ENCODE measurements at regions not wholly inside any gene's neighbourhood (a gene's known extent, or its start where the extent isn't known, plus 50 kb on each side); places are given as distances from the start of the nearest gene placed in this dataset.

DNA sequence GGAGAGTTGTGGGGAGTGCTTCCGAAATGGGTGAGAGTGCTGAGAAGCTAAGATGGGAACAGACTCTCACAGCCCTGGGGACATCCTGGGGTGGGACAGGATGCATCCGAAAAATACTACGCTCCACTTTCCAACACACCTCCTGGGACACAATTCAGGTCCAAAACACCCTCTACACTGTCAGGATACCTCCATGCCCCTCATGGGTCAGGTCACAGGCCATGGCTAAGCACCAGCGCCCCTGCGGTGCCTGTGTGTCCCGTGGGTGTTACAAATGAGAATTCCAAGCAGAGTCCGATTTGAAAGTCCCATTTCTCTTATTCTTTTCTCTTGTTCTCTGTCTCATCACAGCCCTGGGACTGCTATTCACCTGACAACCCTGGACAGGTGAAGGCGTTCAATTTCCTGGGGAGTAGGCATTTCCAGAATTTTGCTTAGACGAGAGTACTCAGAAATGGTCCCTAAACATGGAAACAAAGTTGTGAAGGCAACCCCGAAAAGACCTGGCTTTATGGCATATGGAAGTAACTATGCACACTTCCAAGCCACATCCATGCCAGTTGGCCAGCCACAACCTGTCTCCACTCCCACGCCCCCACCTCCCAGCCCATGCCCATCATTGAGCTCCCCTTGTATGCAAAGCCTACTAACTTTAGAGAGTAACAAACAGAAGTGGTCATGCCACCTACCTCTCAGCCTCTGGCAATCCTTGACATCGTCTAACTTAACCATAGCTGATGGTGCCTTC lies 87.9 kb upstream of the ZNF507 start:
- BruUV-seq (replicated peaks) = no TSS peak
- H3K4me3 Mint-ChIP-seq (ENCODE audit: unreplicated experiment) = no peak overlapping the region
- H3K9me3 Mint-ChIP-seq (ENCODE audit: unreplicated experiment) = peaks cover 15% of the 10 kb centered on the region
- H3K27me3 Mint-ChIP-seq (ENCODE audit: insufficient read depth, unreplicated experiment) = no peaks in the 10 kb centered on the region
- H3K4me1 Mint-ChIP-seq (ENCODE audit: insufficient read depth, unreplicated experiment) = no peaks in the 10 kb centered on the region
- intact Hi-C loops (cut with micrococcal nuclease) = no loop called here
- no peaks in the 10 kb centered on the region for H3K36me3 Mint-ChIP-seq (ENCODE audit: insufficient read depth, unreplicated experiment)
- CTCF ChIA-PET = interaction anchor here (0.7 kb wide), 1 partner anchor 80 kb away, joined by 4 read pairs; no protein-coding TSS in a partner anchor
- no peak for DNase-seq (ENCODE audit: unreplicated experiment)
- TF ChIP-seq, protein P1, sequence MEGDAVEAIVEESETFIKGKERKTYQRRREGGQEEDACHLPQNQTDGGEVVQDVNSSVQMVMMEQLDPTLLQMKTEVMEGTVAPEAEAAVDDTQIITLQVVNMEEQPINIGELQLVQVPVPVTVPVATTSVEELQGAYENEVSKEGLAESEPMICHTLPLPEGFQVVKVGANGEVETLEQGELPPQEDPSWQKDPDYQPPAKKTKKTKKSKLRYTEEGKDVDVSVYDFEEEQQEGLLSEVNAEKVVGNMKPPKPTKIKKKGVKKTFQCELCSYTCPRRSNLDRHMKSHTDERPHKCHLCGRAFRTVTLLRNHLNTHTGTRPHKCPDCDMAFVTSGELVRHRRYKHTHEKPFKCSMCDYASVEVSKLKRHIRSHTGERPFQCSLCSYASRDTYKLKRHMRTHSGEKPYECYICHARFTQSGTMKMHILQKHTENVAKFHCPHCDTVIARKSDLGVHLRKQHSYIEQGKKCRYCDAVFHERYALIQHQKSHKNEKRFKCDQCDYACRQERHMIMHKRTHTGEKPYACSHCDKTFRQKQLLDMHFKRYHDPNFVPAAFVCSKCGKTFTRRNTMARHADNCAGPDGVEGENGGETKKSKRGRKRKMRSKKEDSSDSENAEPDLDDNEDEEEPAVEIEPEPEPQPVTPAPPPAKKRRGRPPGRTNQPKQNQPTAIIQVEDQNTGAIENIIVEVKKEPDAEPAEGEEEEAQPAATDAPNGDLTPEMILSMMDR (IDR thresholded peaks at IDR 0.05; ENCODE audit: unreplicated experiment) = no peak
- POLR2A ChIA-PET = no interaction called here
- H3K27ac Mint-ChIP-seq (ENCODE audit: low read depth, unreplicated experiment) = no peak overlapping the region

DNA sequence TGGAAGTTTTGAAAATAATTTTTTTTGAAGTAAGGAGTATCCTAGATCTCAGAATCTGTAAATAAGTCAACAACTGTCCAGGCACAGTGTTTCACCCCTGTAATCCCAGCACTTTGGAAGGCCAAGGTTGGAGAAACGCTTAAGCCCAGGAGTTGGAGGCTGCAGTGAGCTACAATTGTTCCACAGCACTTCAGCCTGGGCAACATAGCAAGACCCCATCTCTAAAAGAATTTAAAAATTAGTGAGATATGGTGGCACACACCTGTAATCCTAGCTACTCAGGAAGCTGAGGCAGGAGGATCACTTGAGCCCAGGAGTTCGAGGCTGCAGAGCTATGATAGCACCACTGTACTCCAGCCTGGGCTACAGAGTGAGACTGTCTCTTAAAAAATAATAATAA lies 87.2 kb upstream of the ZNF507 start:
- no peak overlapping the region for H3K27ac Mint-ChIP-seq (ENCODE audit: low read depth, unreplicated experiment)
- H3K27me3 Mint-ChIP-seq (ENCODE audit: insufficient read depth, unreplicated experiment) = no peaks in the 10 kb centered on the region
- TF ChIP-seq, protein P1 (IDR thresholded peaks at IDR 0.05; ENCODE audit: unreplicated experiment) = no peak
- intact Hi-C loops (cut with micrococcal nuclease) = no loop called here
- H3K36me3 Mint-ChIP-seq (ENCODE audit: insufficient read depth, unreplicated experiment) = no peaks in the 10 kb centered on the region
- POLR2A ChIA-PET = interaction anchor here (0.7 kb wide), 1 partner anchor 255 kb away, joined by 3 read pairs; no protein-coding TSS in a partner anchor
- no peaks in the 10 kb centered on the region for H3K4me1 Mint-ChIP-seq (ENCODE audit: insufficient read depth, unreplicated experiment)
- CTCF ChIA-PET = interaction anchor here (0.7 kb wide), 1 partner anchor 80 kb away, joined by 4 read pairs; no protein-coding TSS in a partner anchor
- BruUV-seq (replicated peaks) = no TSS peak
- peaks cover 19% of the 10 kb centered on the region for H3K9me3 Mint-ChIP-seq (ENCODE audit: unreplicated experiment)
- H3K4me3 Mint-ChIP-seq (ENCODE audit: unreplicated experiment) = no peak overlapping the region
- no peak for DNase-seq (ENCODE audit: unreplicated experiment)

DNA sequence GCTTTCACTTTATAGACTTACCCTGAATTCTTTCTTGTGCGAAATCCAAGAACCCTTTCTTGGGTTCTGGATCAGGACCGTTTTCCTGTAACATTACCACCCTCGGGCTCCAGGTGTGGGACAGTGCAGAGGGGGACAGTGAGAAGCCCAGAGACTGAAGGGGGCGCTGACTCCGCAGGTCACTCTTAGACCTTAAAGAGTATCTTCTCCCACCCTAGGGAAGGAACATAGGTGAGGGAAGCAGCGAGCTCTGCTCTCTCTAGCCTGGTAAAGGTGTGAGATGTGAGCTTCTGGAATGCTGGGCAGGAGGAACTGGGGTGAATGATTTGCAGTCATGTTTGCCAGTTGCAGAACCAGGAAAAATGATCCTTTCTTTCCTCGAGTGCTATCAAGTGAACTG lies 80.8 kb upstream of the ZNF507 start:
- H3K27me3 Mint-ChIP-seq (ENCODE audit: insufficient read depth, unreplicated experiment) = no peaks in the 10 kb centered on the region
- H3K4me3 Mint-ChIP-seq (ENCODE audit: unreplicated experiment) = no peak overlapping the region
- DNase-seq (ENCODE audit: unreplicated experiment) = no peak
- ChIA-PET POLR2A (no interaction called here), CTCF (interaction anchor here (0.8 kb wide), 1 partner anchor 10 kb away, joined by 3 read pairs; no protein-coding TSS in a partner anchor)
- no peaks in the 10 kb centered on the region for H3K36me3 Mint-ChIP-seq (ENCODE audit: insufficient read depth, unreplicated experiment)
- no peak overlapping the region for H3K27ac Mint-ChIP-seq (ENCODE audit: low read depth, unreplicated experiment)
- no TSS peak for BruUV-seq (replicated peaks)
- no peaks in the 10 kb centered on the region for H3K4me1 Mint-ChIP-seq (ENCODE audit: insufficient read depth, unreplicated experiment)
- TF ChIP-seq, protein P1 (IDR thresholded peaks at IDR 0.05; ENCODE audit: unreplicated experiment) = no peak
- intact Hi-C loops (cut with micrococcal nuclease) = no loop called here
- H3K9me3 Mint-ChIP-seq (ENCODE audit: unreplicated experiment) = peaks cover 19% of the 10 kb centered on the region

DNA sequence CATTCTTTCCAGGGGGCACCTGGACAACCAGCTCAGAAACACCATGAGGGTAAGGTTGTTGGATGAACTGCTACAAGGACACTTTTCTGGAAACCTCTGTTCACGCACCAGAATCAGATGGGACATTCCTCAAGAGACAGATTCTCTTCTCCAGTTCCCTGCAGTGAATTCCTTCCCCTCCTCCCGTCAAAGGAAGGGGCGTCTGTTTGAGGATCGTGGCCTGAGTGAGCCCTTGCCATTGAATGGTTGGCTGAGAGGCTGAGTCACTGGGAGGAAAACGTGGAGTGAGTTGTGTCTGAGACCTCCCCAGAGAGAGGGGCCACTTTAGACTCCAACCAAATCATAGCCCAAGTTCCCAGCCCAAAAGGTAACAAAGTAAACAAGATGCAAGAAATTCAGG lies 79.4 kb upstream of the ZNF507 start:
- ChIA-PET CTCF (no interaction called here), POLR2A (no interaction called here)
- H3K4me3 Mint-ChIP-seq (ENCODE audit: unreplicated experiment) = no peak overlapping the region
- TF ChIP-seq, protein P1 (IDR thresholded peaks at IDR 0.05; ENCODE audit: unreplicated experiment) = no peak
- DNase-seq (ENCODE audit: unreplicated experiment) = no peak
- H3K36me3 Mint-ChIP-seq (ENCODE audit: insufficient read depth, unreplicated experiment) = no peaks in the 10 kb centered on the region
- no TSS peak for BruUV-seq (replicated peaks)
- intact Hi-C loops (cut with micrococcal nuclease) = no loop called here
- H3K9me3 Mint-ChIP-seq (ENCODE audit: unreplicated experiment) = peaks cover 30% of the 10 kb centered on the region
- H3K27me3 Mint-ChIP-seq (ENCODE audit: insufficient read depth, unreplicated experiment) = no peaks in the 10 kb centered on the region
- H3K27ac Mint-ChIP-seq (ENCODE audit: low read depth, unreplicated experiment) = no peak overlapping the region
- H3K4me1 Mint-ChIP-seq (ENCODE audit: insufficient read depth, unreplicated experiment) = no peaks in the 10 kb centered on the region
